ENCODE measurements at regions not wholly inside any gene's neighbourhood (a gene's known extent, or its start where the extent isn't known, plus 50 kb on each side); places are given as distances from the start of the nearest gene placed in this dataset.

GRCh38 chr12:58089588-58089987, 148.2 kb downstream of the ATP23 start:
- Histone ChIP-seq H3K36me3 (ENCODE audit: control insufficient read depth, insufficient read depth, low read length) (no peaks in the 10 kb centered on the region), H3K4me3 (ENCODE audit: low read depth, low read length) (no peak overlapping the region), H3K27me3 (ENCODE audit: control insufficient read depth, insufficient read depth, low read length) (no peaks in the 10 kb centered on the region)
- CTCF ChIA-PET, result interaction anchor here (2.2 kb wide), 1 partner anchor 16 kb away, joined by 7 read pairs; no protein-coding TSS in a partner anchor
- no peak for DNase-seq (ENCODE audit: low read depth)
- no peak for TF ChIP-seq CTCF (IDR thresholded peaks at IDR 0.05; ENCODE audit: insufficient read depth, low read depth, low read length)
- POLR2A ChIA-PET, result no interaction called here

GRCh38 chr12:58090685-58091084, 149.3 kb downstream of the ATP23 start:
- CTCF ChIA-PET, result no interaction called here
- no peaks in the 10 kb centered on the region for H3K36me3 ChIP-seq (ENCODE audit: control insufficient read depth, insufficient read depth, low read length)
- no peaks in the 10 kb centered on the region for H3K27me3 ChIP-seq (ENCODE audit: control insufficient read depth, insufficient read depth, low read length)
- H3K4me3 ChIP-seq (ENCODE audit: low read depth, low read length), result no peak overlapping the region
- POLR2A ChIA-PET, result no interaction called here
- no peak for TF ChIP-seq CTCF (IDR thresholded peaks at IDR 0.05; ENCODE audit: insufficient read depth, low read depth, low read length)
- DNase-seq (ENCODE audit: low read depth), result no peak

GRCh38 chr12:58095002-58095401, 153.6 kb downstream of the ATP23 start:
- Histone ChIP-seq H3K36me3 (ENCODE audit: control insufficient read depth, insufficient read depth, low read length) (no peaks in the 10 kb centered on the region), H3K4me3 (ENCODE audit: low read depth, low read length) (no peak overlapping the region), H3K27me3 (ENCODE audit: control insufficient read depth, insufficient read depth, low read length) (no peaks in the 10 kb centered on the region)
- ChIA-PET CTCF (no interaction called here), POLR2A (no interaction called here)
- TF ChIP-seq CTCF (IDR thresholded peaks at IDR 0.05; ENCODE audit: insufficient read depth, low read depth, low read length), result no peak
- no peak for DNase-seq (ENCODE audit: low read depth)

- Histone ChIP-seq H3K27me3 (ENCODE audit: control insufficient read depth, insufficient read depth, low read length) (no peaks in the 10 kb centered on the region), H3K4me3 (ENCODE audit: low read depth, low read length) (no peak overlapping the region), H3K36me3 (ENCODE audit: control insufficient read depth, insufficient read depth, low read length) (no peaks in the 10 kb centered on the region)
- ChIA-PET CTCF (interaction anchor here (0.6 kb wide), 1 partner anchor 11 kb away, joined by 3 read pairs; no protein-coding TSS in a partner anchor), POLR2A (no interaction called here)
- no peak for TF ChIP-seq CTCF (IDR thresholded peaks at IDR 0.05; ENCODE audit: insufficient read depth, low read depth, low read length)
- DNase-seq (ENCODE audit: low read depth), result no peak
These were observed 156.4 kb downstream of the ATP23 start for GRCh38 chr12:58097741-58098140.

- Histone ChIP-seq H3K27me3 (ENCODE audit: control insufficient read depth, insufficient read depth, low read length) (no peaks in the 10 kb centered on the region; the same call in none of the 2 replicates), H3K4me3 (ENCODE audit: low read depth, low read length) (no peak overlapping the region), H3K36me3 (ENCODE audit: control insufficient read depth, insufficient read depth, low read length) (no peaks in the 10 kb centered on the region)
- no peak for TF ChIP-seq CTCF (IDR thresholded peaks at IDR 0.05; ENCODE audit: insufficient read depth, low read depth, low read length)
- ChIA-PET POLR2A (no interaction called here), CTCF (no interaction called here)
- no peak for DNase-seq (ENCODE audit: low read depth)
These were observed 158.1 kb downstream of the ATP23 start for GRCh38 chr12:58099476-58099875.
